Epithelial cell of proximal tubule (primary cell): ENCODE measurements at regions not wholly inside any gene's neighbourhood (a gene's known extent, or its start where the extent isn't known, plus 50 kb on each side); places are given as distances from the start of the nearest gene placed in this dataset.

ENCODE experiments used
- DNase-seq: peaks from one replicate; pipeline ENCODE4 v3.0.0-alpha.2; 2011; ENCODE audit warnings: low read depth
- H3K4me3 ChIP-seq: 2 replicates; pipeline ENCODE4 v1.5.1; 2011; ENCODE audit warnings: low read depth, mild to moderate bottlenecking, low read length
- CTCF ChIP-seq: conservative IDR thresholded peaks from 2 replicates; pipeline ENCODE4 v1.5.1; 2012; ENCODE audit warnings: low read depth, mild to moderate bottlenecking, low read length

GRCh38 chr13:102508411-102508810 is 88.4 kb upstream of the TPP2 start:
- TF ChIP-seq CTCF = no peak
- no peak overlapping the region for H3K4me3 ChIP-seq
- DNase-seq = no peak

- TF ChIP-seq CTCF = no peak
- no peak overlapping the region for H3K4me3 ChIP-seq
- no peak for DNase-seq
Measured at GRCh38 chr13:102504002-102504401, 92.8 kb upstream of the TPP2 start.

- H3K4me3 ChIP-seq = no peak overlapping the region
- DNase-seq = no peak
- TF ChIP-seq CTCF = no peak
Measured at GRCh38 chr13:102495663-102496062, 93.8 kb upstream of the FGF14 start.

- no peak overlapping the region for H3K4me3 ChIP-seq
- DNase-seq = no peak
Measured at GRCh38 chr13:102487330-102487729, 85.5 kb upstream of the FGF14 start.

GRCh38 chr13:102484329-102484728 is 82.5 kb upstream of the FGF14 start:
- DNase-seq = peak; percentile 4
- no peak overlapping the region for H3K4me3 ChIP-seq
- TF ChIP-seq CTCF = peak; percentile 53

More at GRCh38 chr13:102487330-102487729, 85.5 kb upstream of the FGF14 start:
- TF ChIP-seq CTCF = no peak

- TF ChIP-seq CTCF = no peak
- no peak overlapping the region for H3K4me3 ChIP-seq
- no peak for DNase-seq
Measured at GRCh38 chr13:102472650-102473049, 70.8 kb upstream of the FGF14 start.

GRCh38 chr13:102470283-102470917 is 68.6 kb upstream of the FGF14 start:
- no peak for TF ChIP-seq CTCF
- DNase-seq = no peak
- H3K4me3 ChIP-seq = no peak overlapping the region
